ENCODE measurements at regions not wholly inside any gene's neighbourhood (a gene's known extent, or its start where the extent isn't known, plus 50 kb on each side); places are given as distances from the start of the nearest gene placed in this dataset.

- TF ChIP-seq CTCF (IDR thresholded peaks at IDR 0.05; ENCODE audit: low read length, missing control alignments) = no peak
- no peak overlapping the region for H3K4me3 ChIP-seq (replicated peaks; ENCODE audit: low read depth, low read length)
- no peak for DNase-seq (ENCODE audit: low read depth)
Observed at GRCh38 chr12:114964841-114965240, 280.9 kb upstream of the TBX3 start.

- no peak for TF ChIP-seq CTCF (IDR thresholded peaks at IDR 0.05; ENCODE audit: low read length, missing control alignments)
- DNase-seq (ENCODE audit: low read depth) = no peak
- no peak overlapping the region for H3K4me3 ChIP-seq (replicated peaks; ENCODE audit: low read depth, low read length)
Observed at GRCh38 chr12:114963846-114964245, 279.9 kb upstream of the TBX3 start.

- no peak overlapping the region for H3K4me3 ChIP-seq (replicated peaks; ENCODE audit: low read depth, low read length)
- TF ChIP-seq CTCF (IDR thresholded peaks at IDR 0.05; ENCODE audit: low read length, missing control alignments) = no peak
- no peak for DNase-seq (ENCODE audit: low read depth)
Observed at GRCh38 chr12:114961491-114961890, 277.5 kb upstream of the TBX3 start.

- DNase-seq (ENCODE audit: low read depth) = no peak
- no peak for TF ChIP-seq CTCF (IDR thresholded peaks at IDR 0.05; ENCODE audit: low read length, missing control alignments)
- H3K4me3 ChIP-seq (replicated peaks; ENCODE audit: low read depth, low read length) = no peak overlapping the region
Observed at GRCh38 chr12:114958538-114958937, 274.6 kb upstream of the TBX3 start.

GRCh38 chr12:114957225-114957624 is 273.2 kb upstream of the TBX3 start:
- no peak for TF ChIP-seq CTCF (IDR thresholded peaks at IDR 0.05; ENCODE audit: low read length, missing control alignments)
- H3K4me3 ChIP-seq (replicated peaks; ENCODE audit: low read depth, low read length) = no peak overlapping the region
- no peak for DNase-seq (ENCODE audit: low read depth)

GRCh38 chr12:114955414-114956014 is 271.5 kb upstream of the TBX3 start:
- TF ChIP-seq CTCF (IDR thresholded peaks at IDR 0.05; ENCODE audit: low read length, missing control alignments) = no peak
- DNase-seq (ENCODE audit: low read depth) = peak; percentile 43

GRCh38 chr12:114954511-114955055 is 270.6 kb upstream of the TBX3 start:
- no peak for DNase-seq (ENCODE audit: low read depth)
- TF ChIP-seq CTCF (IDR thresholded peaks at IDR 0.05; ENCODE audit: low read length, missing control alignments) = no peak
- H3K4me3 ChIP-seq (replicated peaks; ENCODE audit: low read depth, low read length) = no peak overlapping the region

More at GRCh38 chr12:114955414-114956014, 271.5 kb upstream of the TBX3 start:
- H3K4me3 ChIP-seq (replicated peaks; ENCODE audit: low read depth, low read length) = no peak overlapping the region
